T-helper 17 cell (primary cell): ENCODE measurements at regions not wholly inside any gene's neighbourhood (a gene's known extent, or its start where the extent isn't known, plus 50 kb on each side); places are given as distances from the start of the nearest gene placed in this dataset.

Experiments used
- ATAC-seq: fragments of 150-1000 bp; cut with Tn5 transposase; 2 replicates; pipeline ENCODE4 v1.10.0; 2021; ENCODE audit warnings: mild to moderate bottlenecking, moderate library complexity
- DNase-seq, 3 donors: peaks; one replicate each; pipeline versions ENCODE4 v3.0.0 to v3.0.0-alpha.2; 2020 to 2021
- H3K9me3 ChIP-seq: one replicate; pipeline ENCODE4 v1.7.0; 2013; ENCODE audit warnings: low read length, mild to moderate bottlenecking; ENCODE audit not compliant: control insufficient read depth, poor library complexity, severe bottlenecking
- H3K27ac Mint-ChIP-seq: one replicate; pipeline ENCODE4 v1.8.0; 2022; ENCODE audit warnings: mild to moderate bottlenecking, moderate library complexity, mixed read lengths
- H3K27me3 Mint-ChIP-seq: one replicate; pipeline ENCODE4 v1.8.0; 2022; ENCODE audit warnings: mixed read lengths
- H3K36me3 Mint-ChIP-seq: one replicate; pipeline ENCODE4 v1.8.0; 2022; ENCODE audit warnings: low read depth, mixed read lengths
- H3K4me1 Mint-ChIP-seq: one replicate; pipeline ENCODE4 v1.8.0; 2022; ENCODE audit warnings: mild to moderate bottlenecking, mixed read lengths
- H3K4me3 Mint-ChIP-seq: one replicate; pipeline ENCODE4 v1.8.0; 2022; ENCODE audit warnings: mild to moderate bottlenecking, moderate library complexity, mixed read lengths

DNA sequence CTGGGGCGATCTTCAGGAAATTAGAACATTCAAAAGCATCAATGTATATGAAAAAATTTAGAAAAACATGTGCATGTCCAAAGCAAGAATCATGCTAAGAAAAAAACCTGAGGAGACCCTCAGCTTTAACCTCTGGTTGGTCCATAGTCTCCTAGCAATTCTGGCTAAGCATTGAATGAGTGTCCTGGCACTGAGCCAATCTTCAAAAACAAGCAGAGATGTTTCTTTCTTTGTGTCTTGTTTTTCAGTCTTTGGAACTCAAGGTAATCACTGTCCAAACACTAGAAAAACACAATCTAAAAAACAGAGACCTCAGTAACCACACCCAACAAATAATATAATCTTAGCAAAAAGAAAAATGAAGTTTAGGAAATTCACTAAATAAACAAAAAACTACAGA, 205.4 kb upstream of the CARD18 start:
- no peak for ATAC-seq
- Mint-ChIP-seq H3K27ac (no peak overlapping the region), H3K4me1 (no peaks in the 10 kb centered on the region)

DNA sequence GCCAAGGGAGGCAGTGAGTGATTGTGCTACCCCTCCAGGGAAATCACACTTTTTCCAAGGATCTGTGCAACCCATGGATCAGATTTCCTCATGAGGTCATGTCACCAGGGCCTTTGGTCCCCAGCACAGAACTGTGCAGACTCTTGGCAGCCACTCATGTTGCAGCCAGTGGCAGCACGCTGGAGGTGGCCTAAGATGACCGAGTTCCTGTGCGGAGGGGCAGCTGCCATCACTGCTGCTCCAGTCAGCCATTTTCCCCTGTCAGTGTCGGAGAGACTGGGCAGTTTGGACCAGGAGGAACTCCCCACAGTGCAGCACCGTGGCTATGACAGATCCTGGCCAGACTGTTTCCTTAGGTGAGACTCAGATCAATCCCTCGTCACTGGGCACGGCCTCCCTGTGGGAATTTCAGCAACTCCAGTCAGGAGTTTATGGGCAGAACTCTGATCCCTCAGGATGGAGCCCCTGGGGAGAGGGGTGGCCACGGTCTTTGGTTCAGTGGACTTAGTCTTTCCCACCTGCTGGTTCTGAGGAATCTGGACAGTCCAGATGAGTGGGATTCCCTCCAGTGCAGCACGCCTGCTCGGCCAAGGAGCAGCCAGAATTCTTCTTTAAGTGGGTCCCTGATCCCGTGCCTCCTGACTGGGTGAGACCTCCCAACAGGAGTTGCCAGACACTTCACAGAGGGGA, 194.6 kb upstream of the CARD18 start:
- Mint-ChIP-seq H3K27ac (no peak overlapping the region), H3K4me1 (no peaks in the 10 kb centered on the region), H3K36me3 (no peaks in the 10 kb centered on the region), H3K4me3 (no peak overlapping the region), H3K27me3 (no peaks in the 10 kb centered on the region)
- ATAC-seq = no peak
- H3K9me3 ChIP-seq = peaks cover 3% of the 10 kb centered on the region
- no peak for DNase-seq

More for the DNA sequence above, 205.4 kb upstream of the CARD18 start:
- no peaks in the 10 kb centered on the region for H3K27me3 Mint-ChIP-seq
- no peaks in the 10 kb centered on the region for H3K9me3 ChIP-seq
- H3K36me3 Mint-ChIP-seq = peaks cover 2% of the 10 kb centered on the region
- H3K4me3 Mint-ChIP-seq = no peak overlapping the region
- DNase-seq = no peak

DNA sequence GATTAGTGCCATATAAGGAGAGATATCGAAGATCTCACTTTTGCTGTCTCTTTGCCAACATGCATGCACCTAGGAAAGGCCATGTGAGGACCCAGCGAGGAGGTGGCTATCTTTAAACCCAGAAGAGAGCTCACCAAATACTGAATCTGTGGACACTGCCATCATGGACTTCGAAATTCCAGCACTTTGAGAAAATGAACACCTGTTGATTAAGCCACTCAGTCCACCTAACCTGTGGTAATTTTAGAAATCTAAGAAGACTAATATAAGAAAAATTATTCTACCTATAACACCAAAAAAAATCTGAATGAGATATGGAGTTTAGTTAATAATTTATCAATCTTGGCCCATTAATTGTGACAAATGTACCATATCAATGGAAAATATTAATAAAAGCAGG, 193.6 kb upstream of the CARD18 start:
- H3K4me3 Mint-ChIP-seq = no peak overlapping the region
- no peaks in the 10 kb centered on the region for H3K27me3 Mint-ChIP-seq
- H3K4me1 Mint-ChIP-seq = no peaks in the 10 kb centered on the region
- ATAC-seq = no peak
- H3K27ac Mint-ChIP-seq = no peak overlapping the region
- peaks cover 3% of the 10 kb centered on the region for H3K9me3 ChIP-seq
- no peak for DNase-seq
- no peaks in the 10 kb centered on the region for H3K36me3 Mint-ChIP-seq

DNA sequence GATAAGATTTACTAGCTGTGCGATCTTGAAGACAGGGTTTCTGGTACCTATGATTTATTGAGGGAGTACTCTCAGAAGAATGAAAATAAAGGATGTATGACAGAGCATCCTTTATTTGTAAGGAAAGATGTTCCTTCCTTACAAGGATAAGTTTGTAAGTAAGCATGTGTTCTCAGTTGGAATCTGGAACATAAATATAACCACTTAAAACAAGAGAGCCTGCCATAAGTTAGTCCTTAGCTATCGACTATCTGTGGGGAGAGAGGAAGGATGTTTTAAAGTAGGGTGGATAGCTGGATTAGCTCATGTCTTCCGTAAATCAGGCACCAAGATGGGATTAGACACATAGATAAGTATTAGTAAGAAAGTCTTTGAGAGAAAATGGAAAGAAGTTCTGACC, 192.6 kb upstream of the CARD18 start:
- H3K9me3 ChIP-seq = peaks cover 3% of the 10 kb centered on the region
- H3K4me3 Mint-ChIP-seq = no peak overlapping the region
- H3K27me3 Mint-ChIP-seq = no peaks in the 10 kb centered on the region
- no peak for DNase-seq
- no peak overlapping the region for H3K27ac Mint-ChIP-seq
- no peaks in the 10 kb centered on the region for H3K36me3 Mint-ChIP-seq
- ATAC-seq = no peak
- no peaks in the 10 kb centered on the region for H3K4me1 Mint-ChIP-seq

DNA sequence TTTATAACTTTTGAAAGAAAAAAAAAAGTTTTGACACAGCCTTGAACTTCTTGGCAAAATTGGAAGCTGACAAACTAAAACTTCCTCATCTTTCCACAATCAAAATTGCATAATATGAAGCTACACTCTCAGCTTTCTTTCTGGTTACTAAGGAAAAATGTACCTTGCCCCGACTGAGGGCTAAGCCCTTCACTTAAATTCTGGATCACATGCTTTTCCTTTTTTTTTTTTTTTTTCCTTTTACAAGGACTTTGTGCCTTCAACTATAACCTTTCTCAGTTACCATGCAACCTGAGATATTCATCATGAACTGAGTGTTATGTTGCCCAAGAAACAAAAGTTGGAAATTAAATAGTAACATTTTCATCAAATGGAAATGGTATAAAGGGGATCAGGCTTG, 188.5 kb upstream of the CARD18 start:
- Mint-ChIP-seq H3K4me3 (no peak overlapping the region), H3K4me1 (no peaks in the 10 kb centered on the region), H3K36me3 (no peaks in the 10 kb centered on the region), H3K27me3 (no peaks in the 10 kb centered on the region), H3K27ac (no peak overlapping the region)
- no peak for ATAC-seq
- DNase-seq = no peak
- H3K9me3 ChIP-seq = no peaks in the 10 kb centered on the region

DNA sequence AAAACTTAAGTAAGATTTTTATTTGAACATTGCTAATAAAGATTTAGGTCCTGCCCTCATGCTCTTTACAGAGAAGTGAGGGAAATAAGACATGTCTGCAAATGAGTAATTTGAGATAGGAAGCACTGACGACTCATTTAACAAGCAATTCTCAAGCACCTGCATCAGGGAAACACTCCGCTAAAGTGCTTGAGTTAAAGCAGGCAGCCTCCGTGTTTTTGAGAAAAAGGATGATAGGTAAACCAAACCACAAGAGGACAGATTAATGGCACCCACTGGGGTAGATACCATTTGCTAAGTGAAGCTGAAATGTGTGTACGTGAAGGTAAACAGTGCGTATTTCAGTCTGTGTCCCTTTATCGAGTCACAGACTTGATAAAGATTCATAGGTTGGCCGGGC, 184.6 kb upstream of the CARD18 start:
- H3K27ac Mint-ChIP-seq = no peak overlapping the region
- H3K9me3 ChIP-seq = no peaks in the 10 kb centered on the region
- H3K36me3 Mint-ChIP-seq = no peaks in the 10 kb centered on the region
- H3K4me3 Mint-ChIP-seq = no peak overlapping the region
- H3K4me1 Mint-ChIP-seq = no peaks in the 10 kb centered on the region
- ATAC-seq = no peak
- no peak for DNase-seq
- peaks cover 13% of the 10 kb centered on the region for H3K27me3 Mint-ChIP-seq

DNA sequence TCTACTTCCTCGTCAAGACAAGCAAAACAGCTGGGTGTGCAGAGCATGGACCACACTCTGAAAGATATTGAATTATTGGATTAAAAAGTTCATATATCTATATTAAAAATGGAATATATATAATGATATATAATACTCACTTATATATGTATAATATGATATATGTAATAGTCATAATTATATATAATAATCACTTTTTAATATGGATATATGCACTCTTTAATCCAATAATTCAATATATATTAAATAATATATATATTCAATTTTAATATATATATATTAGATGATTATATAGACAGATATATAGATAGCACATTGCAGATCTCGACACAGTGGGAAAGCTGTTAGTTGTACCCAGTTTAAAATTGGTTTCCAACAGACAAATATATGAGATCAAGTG, 182.1 kb upstream of the CARD18 start:
- DNase-seq (no peak), ATAC-seq (no peak)
- Mint-ChIP-seq H3K4me3 (no peak overlapping the region), H3K27ac (no peak overlapping the region), H3K27me3 (peaks cover 13% of the 10 kb centered on the region), H3K36me3 (no peaks in the 10 kb centered on the region), H3K4me1 (no peaks in the 10 kb centered on the region)
- H3K9me3 ChIP-seq = no peaks in the 10 kb centered on the region

DNA sequence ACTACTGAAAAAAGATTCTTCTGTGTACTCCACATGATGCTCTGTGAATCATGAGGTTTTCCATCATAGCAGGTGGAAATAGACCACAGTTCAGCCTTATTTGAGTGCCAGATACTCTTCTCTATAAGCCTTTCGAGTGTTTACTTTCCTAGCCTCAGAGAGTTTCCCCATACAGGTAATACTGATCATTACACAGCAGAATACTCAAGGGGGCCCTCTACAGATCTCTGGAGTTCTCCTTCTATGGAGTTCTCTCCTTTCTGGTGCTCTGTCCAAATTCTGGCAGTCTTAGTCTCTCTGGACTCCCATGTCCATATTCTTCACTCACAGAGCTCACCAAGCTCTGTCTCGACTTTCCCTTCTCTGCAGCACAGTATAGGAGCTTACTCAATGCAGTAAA, 175.7 kb upstream of the CARD18 start:
- Mint-ChIP-seq H3K4me3 (no peak overlapping the region), H3K27me3 (peaks cover 6% of the 10 kb centered on the region), H3K27ac (no peak overlapping the region), H3K4me1 (peaks cover 5% of the 10 kb centered on the region), H3K36me3 (no peaks in the 10 kb centered on the region)
- DNase-seq (no peak), ATAC-seq (no peak)
- no peaks in the 10 kb centered on the region for H3K9me3 ChIP-seq

DNA sequence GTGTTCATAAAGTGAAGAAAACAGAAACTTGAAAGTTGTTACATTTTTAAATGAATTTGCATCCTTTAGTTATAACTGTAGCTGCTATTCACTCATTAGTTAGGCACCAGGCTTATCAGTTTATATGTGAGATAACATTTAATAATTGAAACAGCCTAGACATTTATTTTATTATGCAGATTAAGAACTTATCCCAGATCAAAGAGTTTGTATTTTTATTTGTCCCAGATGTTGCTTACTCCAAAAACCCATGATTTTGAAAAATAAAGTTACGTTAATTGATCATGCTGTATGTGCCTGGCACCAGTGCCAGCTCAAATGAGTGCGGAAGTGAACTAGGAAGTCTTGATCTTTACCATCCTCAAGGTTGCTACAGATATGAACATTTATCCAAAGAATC, 172.7 kb upstream of the CARD18 start:
- no peak for ATAC-seq
- peaks cover 5% of the 10 kb centered on the region for H3K4me1 Mint-ChIP-seq
- H3K27me3 Mint-ChIP-seq = no peaks in the 10 kb centered on the region

DNA sequence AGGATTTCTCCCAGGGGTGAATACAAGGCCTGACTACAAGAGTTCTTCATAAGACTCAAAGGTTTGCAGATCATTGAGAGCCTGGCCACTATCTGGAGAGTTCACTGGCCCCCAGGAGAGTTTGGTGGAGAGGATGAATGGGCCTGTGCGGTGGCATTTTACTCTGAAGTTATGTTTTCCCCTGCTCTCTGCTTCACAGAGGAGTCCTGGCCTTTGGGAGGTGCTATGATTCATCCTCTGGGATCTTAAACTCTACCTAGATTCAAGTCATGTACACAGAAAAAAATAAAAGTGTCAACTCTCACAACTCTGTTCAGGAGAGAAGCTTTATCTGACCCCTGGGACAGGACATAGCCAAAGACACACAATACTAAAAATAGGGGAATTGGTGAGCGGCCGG, 159.1 kb upstream of the CARD18 start:
- ATAC-seq (no peak), DNase-seq (no peak)
- Mint-ChIP-seq H3K36me3 (no peaks in the 10 kb centered on the region), H3K4me1 (peaks cover 3% of the 10 kb centered on the region), H3K4me3 (no peak overlapping the region), H3K27me3 (no peaks in the 10 kb centered on the region), H3K27ac (no peak overlapping the region)
- H3K9me3 ChIP-seq = no peaks in the 10 kb centered on the region

More for the DNA sequence above, 172.7 kb upstream of the CARD18 start:
- no peak for DNase-seq
- H3K27ac Mint-ChIP-seq = no peak overlapping the region
- H3K36me3 Mint-ChIP-seq = no peaks in the 10 kb centered on the region
- no peaks in the 10 kb centered on the region for H3K9me3 ChIP-seq
- H3K4me3 Mint-ChIP-seq = no peak overlapping the region

DNA sequence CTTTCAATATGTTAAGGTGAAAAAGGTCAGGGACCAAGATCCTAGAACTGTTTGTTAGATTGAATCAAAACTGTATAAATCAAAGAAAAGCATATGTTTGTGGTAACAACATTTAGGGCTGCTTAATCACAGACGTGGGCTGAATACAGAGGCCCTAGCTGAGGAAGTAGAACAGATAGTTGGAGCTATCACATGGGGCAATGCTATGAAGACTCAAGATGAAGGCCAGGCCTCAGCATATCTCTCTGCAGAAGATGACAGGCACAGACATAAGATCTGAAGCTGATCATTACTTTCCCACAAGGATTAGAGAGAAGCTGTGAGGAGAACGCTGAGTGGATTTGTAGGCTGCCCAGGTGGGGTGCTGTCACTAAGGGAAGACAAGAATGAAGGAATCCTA, 158.6 kb upstream of the CARD18 start:
- DNase-seq (no peak), ATAC-seq (no peak)
- H3K4me1 Mint-ChIP-seq = peaks cover 3% of the 10 kb centered on the region
- no peak overlapping the region for H3K4me3 Mint-ChIP-seq
- no peak overlapping the region for H3K27ac Mint-ChIP-seq
- no peaks in the 10 kb centered on the region for H3K9me3 ChIP-seq
- no peaks in the 10 kb centered on the region for H3K36me3 Mint-ChIP-seq
- no peaks in the 10 kb centered on the region for H3K27me3 Mint-ChIP-seq

DNA sequence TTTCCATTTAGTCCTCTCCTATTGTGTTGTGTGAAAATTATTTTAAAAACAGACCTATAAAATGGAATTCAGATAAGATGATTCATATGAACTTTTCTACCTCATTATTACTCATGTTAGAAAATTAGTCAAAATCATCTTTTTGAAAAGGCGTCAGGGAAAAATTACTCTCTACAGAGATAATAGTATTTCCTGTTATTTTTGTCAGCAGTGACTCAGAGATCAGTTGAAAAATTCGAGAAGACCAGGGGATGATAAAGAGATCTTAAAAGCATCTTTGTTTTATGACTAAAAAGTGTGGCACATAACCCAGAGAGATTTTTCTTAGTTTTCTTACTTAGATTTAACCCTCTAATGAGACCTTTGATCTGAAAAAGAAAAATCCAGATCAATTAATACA, 157.9 kb upstream of the CARD18 start:
- ATAC-seq (no peak), DNase-seq (no peak)
- peaks cover 3% of the 10 kb centered on the region for H3K4me1 Mint-ChIP-seq
- H3K27me3 Mint-ChIP-seq = no peaks in the 10 kb centered on the region
- H3K9me3 ChIP-seq = no peaks in the 10 kb centered on the region
- H3K36me3 Mint-ChIP-seq = no peaks in the 10 kb centered on the region
- H3K4me3 Mint-ChIP-seq = no peak overlapping the region
- H3K27ac Mint-ChIP-seq = no peak overlapping the region

DNA sequence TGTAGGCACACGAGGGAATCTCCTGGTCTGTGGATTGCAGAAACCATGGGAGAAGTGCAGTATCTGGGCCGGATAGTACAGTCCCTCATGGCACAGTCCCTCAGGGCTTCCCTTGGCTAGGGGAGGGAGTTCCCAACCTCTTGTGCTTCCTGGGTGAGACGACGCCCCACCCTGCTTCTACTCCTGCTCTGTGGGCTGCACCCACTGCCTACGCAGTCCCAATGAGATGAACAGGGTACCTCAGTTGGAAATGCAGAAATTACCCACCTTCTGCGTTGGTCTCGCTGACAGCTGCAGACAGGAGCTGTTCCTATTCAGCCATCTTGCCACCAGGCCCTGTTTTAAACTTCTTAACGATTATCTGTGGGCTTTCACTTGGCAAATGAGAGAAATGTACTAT, 157.2 kb upstream of the CARD18 start:
- Mint-ChIP-seq H3K27me3 (no peaks in the 10 kb centered on the region), H3K4me3 (no peak overlapping the region), H3K4me1 (peaks cover 3% of the 10 kb centered on the region), H3K36me3 (no peaks in the 10 kb centered on the region), H3K27ac (no peak overlapping the region)
- no peak for ATAC-seq
- no peaks in the 10 kb centered on the region for H3K9me3 ChIP-seq
- DNase-seq = no peak

DNA sequence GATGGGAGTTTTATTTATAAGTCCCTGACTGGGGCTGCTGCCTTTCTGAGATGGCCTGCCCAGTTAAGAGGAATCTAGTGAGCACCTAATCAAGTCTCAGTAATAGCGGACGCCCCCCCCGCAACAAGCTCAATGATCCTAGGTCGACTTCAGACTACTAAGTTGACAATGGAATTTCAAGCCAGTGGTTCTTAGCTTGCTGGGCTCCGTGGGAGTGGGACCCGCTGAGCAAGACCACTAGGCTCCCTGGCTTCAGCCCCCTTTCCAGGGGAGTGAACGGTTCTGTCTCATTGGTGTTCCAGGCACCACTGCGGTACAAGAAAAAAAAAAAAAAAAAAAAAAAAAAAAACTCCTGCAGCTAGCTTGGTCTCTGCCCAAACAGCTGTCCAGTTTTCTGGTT, 156.8 kb upstream of the CARD18 start:
- DNase-seq = no peak

More for the DNA sequence above, 156.8 kb upstream of the CARD18 start:
- peaks cover 3% of the 10 kb centered on the region for H3K4me1 Mint-ChIP-seq
- no peaks in the 10 kb centered on the region for H3K36me3 Mint-ChIP-seq
- no peak for ATAC-seq
- H3K9me3 ChIP-seq = no peaks in the 10 kb centered on the region
- no peak overlapping the region for H3K4me3 Mint-ChIP-seq
- no peak overlapping the region for H3K27ac Mint-ChIP-seq
- H3K27me3 Mint-ChIP-seq = no peaks in the 10 kb centered on the region
